Liver (tissue), 3 donors: ENCODE measurements at regions not wholly inside any gene's neighbourhood (a gene's known extent, or its start where the extent isn't known, plus 50 kb on each side); places are given as distances from the start of the nearest gene placed in this dataset.

ENCODE experiments used
- EGR1 ChIP-seq, 2 donors: IDR thresholded peaks; 2 replicates each; pipeline ENCODE4 v1.6.1; 2016 to 2018; ENCODE audit warnings: antibody characterized with exemption in 2 of 2, low read depth in 2 of 2
- FOXA1 ChIP-seq: IDR thresholded peaks from 2 replicates; pipeline ENCODE4 v1.6.1; 2016; ENCODE audit warnings: antibody characterized with exemption
- GABPA ChIP-seq, 2 donors: IDR thresholded peaks in 1 of 2; conservative IDR thresholded peaks in 1 of 2; 2 replicates each; pipeline ENCODE4 v1.6.1; 2016; ENCODE audit warnings: antibody characterized with exemption in 2 of 2, mild to moderate bottlenecking in 1 of 2, moderate library complexity in 1 of 2
- RXRA ChIP-seq, 2 donors: IDR thresholded peaks; 2 replicates each; pipeline ENCODE4 v1.6.1; 2017 to 2018; ENCODE audit warnings: antibody characterized with exemption in 2 of 2, mild to moderate bottlenecking in 1 of 2
- TAF1 ChIP-seq: conservative IDR thresholded peaks from 2 replicates; pipeline ENCODE4 v1.6.1; 2016; ENCODE audit warnings: antibody characterized with exemption, mild to moderate bottlenecking
- TF ChIP-seq, protein P1 (sequence below): fragments of 150-350 bp; IDR thresholded peaks from 2 replicates; pipeline ENCODE4 v1.5.1; 2017; ENCODE audit warnings: improper control_type of control experiment, low read depth, low read length; ENCODE audit not compliant: missing input control
- TF ChIP-seq, protein P2 (sequence below): IDR thresholded peaks from 2 replicates; pipeline ENCODE4 v1.6.1; 2016; ENCODE audit warnings: antibody characterized with exemption
- TF ChIP-seq, protein P3 (sequence below): IDR thresholded peaks from 2 replicates; pipeline ENCODE4 v1.6.1; 2016; ENCODE audit warnings: antibody characterized with exemption, mild to moderate bottlenecking
- TF ChIP-seq, protein P4 (sequence below): IDR thresholded peaks from 2 replicates; pipeline ENCODE4 v1.6.1; 2016; ENCODE audit warnings: antibody characterized with exemption
- TF ChIP-seq, protein P5 (sequence below): IDR thresholded peaks from 2 replicates; pipeline ENCODE4 v1.6.1; 2016; ENCODE audit warnings: antibody characterized with exemption
- donor health status: healthy.
- donor health status: healthy.

DNA sequence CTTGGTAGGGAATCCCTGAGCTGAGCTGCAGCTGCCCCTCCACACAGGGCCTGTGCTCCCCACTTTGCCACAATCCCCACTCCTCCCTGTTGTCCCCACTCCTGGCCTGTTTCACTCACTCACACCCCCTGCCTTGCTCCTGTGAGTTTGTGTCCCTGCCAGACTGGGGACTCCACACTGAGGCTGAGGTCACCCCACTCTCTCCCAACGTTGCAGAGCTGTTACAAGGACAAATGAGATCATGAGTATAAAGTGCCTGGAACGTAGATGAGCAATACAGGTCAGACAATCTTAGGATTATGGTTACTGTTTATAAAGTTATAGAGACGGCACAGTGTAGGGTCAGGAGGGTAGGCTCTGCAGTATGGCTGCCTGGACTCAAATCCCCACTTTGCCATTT lies 426.0 kb upstream of the SULF2 start:
- TF ChIP-seq, protein P1, sequence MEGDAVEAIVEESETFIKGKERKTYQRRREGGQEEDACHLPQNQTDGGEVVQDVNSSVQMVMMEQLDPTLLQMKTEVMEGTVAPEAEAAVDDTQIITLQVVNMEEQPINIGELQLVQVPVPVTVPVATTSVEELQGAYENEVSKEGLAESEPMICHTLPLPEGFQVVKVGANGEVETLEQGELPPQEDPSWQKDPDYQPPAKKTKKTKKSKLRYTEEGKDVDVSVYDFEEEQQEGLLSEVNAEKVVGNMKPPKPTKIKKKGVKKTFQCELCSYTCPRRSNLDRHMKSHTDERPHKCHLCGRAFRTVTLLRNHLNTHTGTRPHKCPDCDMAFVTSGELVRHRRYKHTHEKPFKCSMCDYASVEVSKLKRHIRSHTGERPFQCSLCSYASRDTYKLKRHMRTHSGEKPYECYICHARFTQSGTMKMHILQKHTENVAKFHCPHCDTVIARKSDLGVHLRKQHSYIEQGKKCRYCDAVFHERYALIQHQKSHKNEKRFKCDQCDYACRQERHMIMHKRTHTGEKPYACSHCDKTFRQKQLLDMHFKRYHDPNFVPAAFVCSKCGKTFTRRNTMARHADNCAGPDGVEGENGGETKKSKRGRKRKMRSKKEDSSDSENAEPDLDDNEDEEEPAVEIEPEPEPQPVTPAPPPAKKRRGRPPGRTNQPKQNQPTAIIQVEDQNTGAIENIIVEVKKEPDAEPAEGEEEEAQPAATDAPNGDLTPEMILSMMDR = no peak
- TF ChIP-seq, protein P2, sequence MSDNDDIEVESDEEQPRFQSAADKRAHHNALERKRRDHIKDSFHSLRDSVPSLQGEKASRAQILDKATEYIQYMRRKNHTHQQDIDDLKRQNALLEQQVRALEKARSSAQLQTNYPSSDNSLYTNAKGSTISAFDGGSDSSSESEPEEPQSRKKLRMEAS = no peak
- no peak for TF ChIP-seq GABPA (IDR thresholded peaks at IDR 0.05 in 1 of 2, conservative IDR thresholded peaks at IDR 0.05 in 1 of 2)
- TF ChIP-seq EGR1 (IDR thresholded peaks at IDR 0.05; ENCODE audit: low read depth in 2 of 2) = no peak
- TF ChIP-seq TAF1 = no peak
- TF ChIP-seq RXRA (IDR thresholded peaks at IDR 0.05) = no peak
- TF ChIP-seq FOXA1 = no peak
- TF ChIP-seq, protein P3, sequence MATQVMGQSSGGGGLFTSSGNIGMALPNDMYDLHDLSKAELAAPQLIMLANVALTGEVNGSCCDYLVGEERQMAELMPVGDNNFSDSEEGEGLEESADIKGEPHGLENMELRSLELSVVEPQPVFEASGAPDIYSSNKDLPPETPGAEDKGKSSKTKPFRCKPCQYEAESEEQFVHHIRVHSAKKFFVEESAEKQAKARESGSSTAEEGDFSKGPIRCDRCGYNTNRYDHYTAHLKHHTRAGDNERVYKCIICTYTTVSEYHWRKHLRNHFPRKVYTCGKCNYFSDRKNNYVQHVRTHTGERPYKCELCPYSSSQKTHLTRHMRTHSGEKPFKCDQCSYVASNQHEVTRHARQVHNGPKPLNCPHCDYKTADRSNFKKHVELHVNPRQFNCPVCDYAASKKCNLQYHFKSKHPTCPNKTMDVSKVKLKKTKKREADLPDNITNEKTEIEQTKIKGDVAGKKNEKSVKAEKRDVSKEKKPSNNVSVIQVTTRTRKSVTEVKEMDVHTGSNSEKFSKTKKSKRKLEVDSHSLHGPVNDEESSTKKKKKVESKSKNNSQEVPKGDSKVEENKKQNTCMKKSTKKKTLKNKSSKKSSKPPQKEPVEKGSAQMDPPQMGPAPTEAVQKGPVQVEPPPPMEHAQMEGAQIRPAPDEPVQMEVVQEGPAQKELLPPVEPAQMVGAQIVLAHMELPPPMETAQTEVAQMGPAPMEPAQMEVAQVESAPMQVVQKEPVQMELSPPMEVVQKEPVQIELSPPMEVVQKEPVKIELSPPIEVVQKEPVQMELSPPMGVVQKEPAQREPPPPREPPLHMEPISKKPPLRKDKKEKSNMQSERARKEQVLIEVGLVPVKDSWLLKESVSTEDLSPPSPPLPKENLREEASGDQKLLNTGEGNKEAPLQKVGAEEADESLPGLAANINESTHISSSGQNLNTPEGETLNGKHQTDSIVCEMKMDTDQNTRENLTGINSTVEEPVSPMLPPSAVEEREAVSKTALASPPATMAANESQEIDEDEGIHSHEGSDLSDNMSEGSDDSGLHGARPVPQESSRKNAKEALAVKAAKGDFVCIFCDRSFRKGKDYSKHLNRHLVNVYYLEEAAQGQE = no peak
- TF ChIP-seq, protein P4, sequence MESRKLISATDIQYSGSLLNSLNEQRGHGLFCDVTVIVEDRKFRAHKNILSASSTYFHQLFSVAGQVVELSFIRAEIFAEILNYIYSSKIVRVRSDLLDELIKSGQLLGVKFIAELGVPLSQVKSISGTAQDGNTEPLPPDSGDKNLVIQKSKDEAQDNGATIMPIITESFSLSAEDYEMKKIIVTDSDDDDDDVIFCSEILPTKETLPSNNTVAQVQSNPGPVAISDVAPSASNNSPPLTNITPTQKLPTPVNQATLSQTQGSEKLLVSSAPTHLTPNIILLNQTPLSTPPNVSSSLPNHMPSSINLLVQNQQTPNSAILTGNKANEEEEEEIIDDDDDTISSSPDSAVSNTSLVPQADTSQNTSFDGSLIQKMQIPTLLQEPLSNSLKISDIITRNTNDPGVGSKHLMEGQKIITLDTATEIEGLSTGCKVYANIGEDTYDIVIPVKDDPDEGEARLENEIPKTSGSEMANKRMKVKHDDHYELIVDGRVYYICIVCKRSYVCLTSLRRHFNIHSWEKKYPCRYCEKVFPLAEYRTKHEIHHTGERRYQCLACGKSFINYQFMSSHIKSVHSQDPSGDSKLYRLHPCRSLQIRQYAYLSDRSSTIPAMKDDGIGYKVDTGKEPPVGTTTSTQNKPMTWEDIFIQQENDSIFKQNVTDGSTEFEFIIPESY = no peak
- TF ChIP-seq, protein P5, sequence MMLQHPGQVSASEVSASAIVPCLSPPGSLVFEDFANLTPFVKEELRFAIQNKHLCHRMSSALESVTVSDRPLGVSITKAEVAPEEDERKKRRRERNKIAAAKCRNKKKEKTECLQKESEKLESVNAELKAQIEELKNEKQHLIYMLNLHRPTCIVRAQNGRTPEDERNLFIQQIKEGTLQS = no peak
